K562 (cell line): ENCODE measurements at regions not wholly inside any gene's neighbourhood (a gene's known extent, or its start where the extent isn't known, plus 50 kb on each side); places are given as distances from the start of the nearest gene placed in this dataset.

Source experiments
- ATAC-seq: fragments of 200-7000 bp; cut with Tn5 transposase; 3 replicates; pipeline ENCODE4 v1.9.1; 2020; ENCODE audit warnings: moderate library complexity
- BruUV-seq: library from RNA; stranded (reverse); fragments of 400-500 nt; replicated peaks from 2 replicates; lab custom pipeline; 2021; lab: Mats Ljungman, UMichigan
- CTCF ChIA-PET: fragments of 300-600 bp; formaldehyde crosslinking; extraction: SDS; loops from one replicate; lab custom pipeline; 2021; ENCODE audit warnings: low intra/inter-chr PET ratio; lab: Yijun Ruan, JAX
- POLR2A ChIA-PET: fragments of 300-600, 350-650 bp; sonication (Branson Sonifier 250); formaldehyde crosslinking; extraction: SDS; loops from one replicate; lab custom pipeline; 2021; ENCODE audit warnings: antibody characterized with exemption, inconsistent platforms; lab: Yijun Ruan, JAX
- DNase-seq, 4 experiments: peaks; one replicate each; pipeline versions ENCODE4 v3.0.0 to v3.0.0-alpha.2; 2011 to 2018; ENCODE audit warnings: low spot score in 3 of 4, mixed read lengths in 3 of 4; ENCODE audit errors: extremely low read depth in 1 of 4
- FAIRE-seq: peaks from 2 replicates; lab custom pipeline; 2011; peaks lifted over from hg19 to GRCh38; lab: Jason Lieb, UNC
- H2AFZ ChIP-seq: 2 replicates; pipeline ENCODE4 v1.6.0; 2011; ENCODE audit warnings: low read depth, low read length, control low read depth, inconsistent platforms
- H3K27ac ChIP-seq: fragments of 200-600 bp; 3 replicates; pipeline ENCODE4 v1.8.0; 2011; ENCODE audit warnings: low read depth, mild to moderate bottlenecking, control low read depth, inconsistent platforms, low read length, moderate library complexity, mixed read lengths; ENCODE audit errors: extremely low read depth
- H3K27me3 ChIP-seq, 2 experiments: fragments of 300-600 bp in 1 of 2; 2 replicates in 1 of 2; 3 replicates in 1 of 2; pipeline versions ENCODE4 v1.6.0 to v1.8.0; 2011; ENCODE audit warnings: inconsistent platforms in 2 of 2, low read length in 2 of 2, mild to moderate bottlenecking in 1 of 2, mixed read lengths in 1 of 2, moderate library complexity in 1 of 2; ENCODE audit not compliant: control insufficient read depth in 2 of 2, insufficient read depth in 2 of 2
- H3K36me3 ChIP-seq: fragments of 300-600 bp; 3 replicates; pipeline ENCODE4 v1.8.0; 2011; ENCODE audit warnings: mild to moderate bottlenecking, low read length, inconsistent platforms; ENCODE audit not compliant: control insufficient read depth, insufficient read depth
- H3K4me1 ChIP-seq, 2 experiments: fragments of 200-600 bp in 1 of 2; replicated peaks in 1 of 2; 2 replicates in 1 of 2; 3 replicates in 1 of 2; pipeline versions ENCODE4 v1.5.1 to v1.8.0; 2011; ENCODE audit warnings: inconsistent platforms in 2 of 2, low read length in 2 of 2, mild to moderate bottlenecking in 1 of 2, mixed read lengths in 1 of 2, moderate library complexity in 1 of 2; ENCODE audit not compliant: control insufficient read depth in 2 of 2, insufficient read depth in 2 of 2
- H3K4me2 ChIP-seq: 2 replicates; pipeline ENCODE4 v1.6.1; 2011; ENCODE audit warnings: low read length, control low read depth, inconsistent platforms, mixed read lengths; ENCODE audit not compliant: insufficient read depth
- H3K4me3 ChIP-seq: fragments of 200-600 bp; sonication (generic), shearing (Covaris generic); 2 replicates; pipeline ENCODE4 v1.5.1; 2016; ENCODE audit warnings: control low read depth, inconsistent platforms
- H3K79me2 ChIP-seq: fragments of 200-600 bp; 3 replicates; pipeline ENCODE4 v1.8.0; 2011; ENCODE audit warnings: low read length, inconsistent platforms; ENCODE audit not compliant: control insufficient read depth, insufficient read depth
- H3K9ac ChIP-seq, 2 experiments: 2 replicates each; pipeline versions ENCODE4 v1.6.0 to v1.6.1; 2011; ENCODE audit warnings: low read depth in 2 of 2, low read length in 2 of 2, control low read depth in 1 of 2, inconsistent platforms in 1 of 2, mild to moderate bottlenecking in 1 of 2, mixed read lengths in 1 of 2; ENCODE audit not compliant: insufficient read depth in 1 of 2
- H3K9me1 ChIP-seq: one replicate; pipeline ENCODE4 v1.6.0; 2011; ENCODE audit warnings: inconsistent platforms, mild to moderate bottlenecking, low read length, moderate library complexity; ENCODE audit not compliant: control insufficient read depth, insufficient read depth
- H3K9me3 ChIP-seq: replicated peaks from 2 replicates; pipeline ENCODE4 v1.5.1; 2011; ENCODE audit warnings: low read depth, low read length, inconsistent platforms; ENCODE audit not compliant: control insufficient read depth, insufficient read depth
- H4K20me1 ChIP-seq: replicated peaks from 2 replicates; pipeline ENCODE4 v1.6.1; 2011; ENCODE audit warnings: low read length, inconsistent platforms, mixed read lengths; ENCODE audit not compliant: control insufficient read depth, insufficient read depth
- MEIS2 ChIP-seq: fragments of 450-650 bp; IDR thresholded peaks from 2 replicates; pipeline ENCODE4 v1.6.1; 2014; ENCODE audit warnings: mild to moderate bottlenecking; ENCODE audit not compliant: partially characterized antibody
- PBX2 ChIP-seq, 2 experiments: IDR thresholded peaks in 1 of 2; conservative IDR thresholded peaks in 1 of 2; 2 replicates each; pipeline ENCODE4 v1.6.1; 2016; ENCODE audit warnings: low read depth in 2 of 2, mild to moderate bottlenecking in 1 of 2, missing compliant biosample characterization in 1 of 2, missing genetic modification characterization in 1 of 2, moderate library complexity in 1 of 2
- RREB1 ChIP-seq: fragments of 250-450 bp; sonication (Bioruptor Pico); IDR thresholded peaks from 2 replicates; pipeline ENCODE4 v1.4.0; 2020
- WGBS: fragments of 100-300 bp; shearing (Covaris generic); methylation state at CpG from one replicate; pipeline ENCODE4 v1.1.6; 2016; ENCODE audit warnings: low coverage, mixed read lengths; ENCODE audit not compliant: insufficient coverage; ENCODE audit errors: missing lambda C conversion rate; 5-methylcytosine and 5-hydroxymethylcytosine counted together
- in situ Hi-C: fragments of 300-500 bp; cut with MboI; formaldehyde crosslinking; loops from 4 replicates; pipeline ENCODE4 v1.15.0; 2018; ENCODE audit warnings: inconsistent platforms, mixed read lengths
- intact Hi-C: fragments of 100-400 bp; cut with micrococcal nuclease; formaldehyde crosslinking; loops from 2 replicates; pipeline ENCODE4 v1.14.2; 2022
- TF ChIP-seq, protein P1 (sequence below): fragments of 450-650 bp; formaldehyde crosslinking; IDR thresholded peaks from 2 replicates; pipeline ENCODE4 v1.4.0; 2022; ENCODE audit warnings: missing genetic modification characterization

GRCh38 chr11:93908689-93909088, 58.3 kb upstream of the VSTM5 start (continued):
- no peak for TF ChIP-seq RREB1 (CRISPR knock-in tag)

DNA sequence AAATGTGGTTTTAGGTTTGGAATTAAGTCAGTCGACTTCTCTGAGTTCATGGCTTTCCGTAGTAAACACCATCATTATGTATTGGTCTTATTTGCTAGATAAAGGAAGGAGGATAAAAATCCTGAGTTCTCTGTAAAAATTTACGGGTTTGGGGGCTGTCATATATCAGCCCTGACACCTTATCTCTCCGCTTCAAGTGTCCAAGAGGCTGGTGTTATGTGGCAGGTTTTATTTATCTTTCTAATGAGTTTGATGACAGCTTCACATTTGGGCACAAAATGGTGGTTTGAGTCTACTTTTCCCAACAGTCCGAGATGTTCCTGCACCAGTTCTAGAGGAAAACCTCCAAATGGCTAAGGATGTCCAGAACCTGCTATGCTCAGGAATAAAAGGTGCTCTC, 67.3 kb upstream of the VSTM5 start:
- in situ Hi-C loops (no loop called here), intact Hi-C loops (no loop called here)
- no TSS peak for BruUV-seq
- ChIA-PET CTCF (no interaction called here), POLR2A (no interaction called here)
- Histone ChIP-seq H3K9me1 (no peaks in the 10 kb centered on the region), H3K9me3 (no peaks in the 10 kb centered on the region; the same call in 1 of the 2 replicates), H3K36me3 (no peaks in the 10 kb centered on the region), H3K27me3 (no peaks in the 10 kb centered on the region), H4K20me1 (no peaks in the 10 kb centered on the region), H3K79me2 (no peaks in the 10 kb centered on the region), H3K9ac (no peak overlapping the region), H3K4me1 (no peaks in the 10 kb centered on the region), H3K27ac (no peak overlapping the region), H2AFZ (no peak overlapping the region), H3K4me2 (no peak overlapping the region), H3K4me3 (no peak overlapping the region)
- ATAC-seq: no peak
- FAIRE-seq: no peak
- TF ChIP-seq PBX2 (CRISPR knock-in tag; IDR thresholded peaks at IDR 0.05; ENCODE audit: low read depth) (no peak), PBX2 (tag; conservative IDR thresholded peaks at IDR 0.05; ENCODE audit: low read depth) (peak; percentile 77), MEIS2 (peak; percentile 79)
- TF ChIP-seq, protein P1, sequence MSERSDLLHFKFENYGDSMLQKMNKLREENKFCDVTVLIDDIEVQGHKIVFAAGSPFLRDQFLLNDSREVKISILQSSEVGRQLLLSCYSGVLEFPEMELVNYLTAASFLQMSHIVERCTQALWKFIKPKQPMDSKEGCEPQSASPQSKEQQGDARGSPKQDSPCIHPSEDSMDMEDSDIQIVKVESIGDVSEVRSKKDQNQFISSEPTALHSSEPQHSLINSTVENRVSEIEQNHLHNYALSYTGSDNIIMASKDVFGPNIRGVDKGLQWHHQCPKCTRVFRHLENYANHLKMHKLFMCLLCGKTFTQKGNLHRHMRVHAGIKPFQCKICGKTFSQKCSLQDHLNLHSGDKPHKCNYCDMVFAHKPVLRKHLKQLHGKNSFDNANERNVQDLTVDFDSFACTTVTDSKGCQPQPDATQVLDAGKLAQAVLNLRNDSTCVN (CRISPR knock-in tag): no peak
- 1% methylated on average over 5 of the region's 5 CpGs for WGBS
- no peak for DNase-seq
